Hematopoietic multipotent progenitor cell (in vitro differentiated cells): ENCODE measurements at regions not wholly inside any gene's neighbourhood (a gene's known extent, or its start where the extent isn't known, plus 50 kb on each side); places are given as distances from the start of the nearest gene placed in this dataset.

Source experiments
- DNase-seq, 3 donors: peaks; one replicate each; pipeline ENCODE4 v3.0.0-alpha.2; 2011 to 2015; ENCODE audit warnings: low read depth in 2 of 3, low spot score in 2 of 3

GRCh38 chr3:102206511-102207031, 228.2 kb upstream of the ZPLD1 start:
- DNase-seq = peak in 1 of 3 donors; percentile 36

GRCh38 chr3:102207151-102207571, 227.7 kb upstream of the ZPLD1 start:
- DNase-seq = no peak

- DNase-seq = no peak
Observed at GRCh38 chr3:102215166-102215565, 219.6 kb upstream of the ZPLD1 start.

GRCh38 chr3:102223132-102223531, 211.7 kb upstream of the ZPLD1 start:
- DNase-seq = no peak

GRCh38 chr3:102224171-102224570, 210.6 kb upstream of the ZPLD1 start:
- DNase-seq = peak in 2 of 3 donors; percentile 43 to 62

- DNase-seq = no peak
Observed at GRCh38 chr3:102225005-102225404, 209.8 kb upstream of the ZPLD1 start.

GRCh38 chr3:102225407-102226132, 209.2 kb upstream of the ZPLD1 start:
- DNase-seq = peak in 2 of 3 donors; percentile 51 to 63

- DNase-seq = no peak
Observed at GRCh38 chr3:102226463-102226862, 208.4 kb upstream of the ZPLD1 start.

GRCh38 chr3:102229062-102229655, 205.7 kb upstream of the ZPLD1 start:
- DNase-seq = peak; percentile 68 to 88 (median 74)

- peak in 2 of 3 donors; percentile 13 to 40 for DNase-seq
Observed at GRCh38 chr3:102230057-102230456, 204.8 kb upstream of the ZPLD1 start.

- no peak for DNase-seq
Observed at GRCh38 chr3:102233881-102234280, 200.9 kb upstream of the ZPLD1 start.

- no peak for DNase-seq
Observed at GRCh38 chr3:102235679-102236078, 199.1 kb upstream of the ZPLD1 start.

GRCh38 chr3:102237181-102237580, 197.6 kb upstream of the ZPLD1 start:
- no peak for DNase-seq

GRCh38 chr3:102237838-102238237, 197.0 kb upstream of the ZPLD1 start:
- DNase-seq = no peak

GRCh38 chr3:102238362-102238761, 196.5 kb upstream of the ZPLD1 start:
- no peak for DNase-seq

- no peak for DNase-seq
Observed at GRCh38 chr3:102240720-102241119, 194.1 kb upstream of the ZPLD1 start.

GRCh38 chr3:102248981-102249705, 185.7 kb upstream of the ZPLD1 start:
- no peak for DNase-seq

- DNase-seq = no peak
Observed at GRCh38 chr3:102255736-102256135, 179.1 kb upstream of the ZPLD1 start.

GRCh38 chr3:102258666-102259227, 176.1 kb upstream of the ZPLD1 start:
- DNase-seq = no peak

- no peak for DNase-seq
Observed at GRCh38 chr3:102259663-102260062, 175.2 kb upstream of the ZPLD1 start.

- DNase-seq = no peak
Observed at GRCh38 chr3:102265720-102266119, 169.1 kb upstream of the ZPLD1 start.
